Stimulated activated CD4-positive, alpha-beta T cell treated with anti-CD3 and anti-CD28 coated beads, Interleukin-2, amount 100 ng/mL, for 24 hours (primary cell): ENCODE measurements at regions not wholly inside any gene's neighbourhood (a gene's known extent, or its start where the extent isn't known, plus 50 kb on each side); places are given as distances from the start of the nearest gene placed in this dataset.

ENCODE experiments used
- DNase-seq, 2 donors: peaks; one replicate each; pipeline ENCODE4 v3.0.0-alpha.2; 2020

DNA sequence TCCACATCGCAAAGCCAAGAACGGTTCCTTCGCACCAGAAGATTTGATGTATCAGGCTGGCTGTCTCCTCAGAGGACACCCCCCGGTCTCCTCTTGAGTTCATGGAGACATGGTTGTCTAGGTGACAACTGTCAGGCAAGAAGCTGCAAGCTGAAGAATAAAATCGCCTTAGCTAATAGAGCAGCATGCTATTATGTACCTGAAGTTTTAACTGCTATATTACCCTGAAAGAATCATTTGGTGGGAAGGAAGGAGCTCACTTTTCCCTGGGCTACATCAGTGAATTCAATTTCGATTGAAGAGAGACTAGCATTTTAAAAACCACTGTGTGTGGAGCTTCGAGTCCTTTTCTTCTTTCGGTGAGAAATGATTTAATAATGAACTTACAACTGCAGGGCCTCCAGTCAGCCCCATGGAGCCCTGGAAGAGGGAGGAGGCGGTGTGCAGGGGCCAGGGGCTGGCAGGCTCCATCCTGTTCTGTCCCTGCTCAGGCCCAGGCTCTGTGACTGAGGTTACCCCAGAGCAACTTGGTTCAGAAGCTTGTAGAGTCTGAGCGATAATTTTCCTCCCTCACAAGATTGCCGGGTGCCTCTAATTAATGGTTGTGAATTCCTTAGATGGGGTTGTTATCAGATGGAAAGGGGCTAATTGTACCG is 191.3 kb downstream of the MID1IP1 start:
- no peak for DNase-seq

- no peak for DNase-seq
Observed at GRCh38 chrX:38993500-38993899, 192.2 kb downstream of the MID1IP1 start.

DNA sequence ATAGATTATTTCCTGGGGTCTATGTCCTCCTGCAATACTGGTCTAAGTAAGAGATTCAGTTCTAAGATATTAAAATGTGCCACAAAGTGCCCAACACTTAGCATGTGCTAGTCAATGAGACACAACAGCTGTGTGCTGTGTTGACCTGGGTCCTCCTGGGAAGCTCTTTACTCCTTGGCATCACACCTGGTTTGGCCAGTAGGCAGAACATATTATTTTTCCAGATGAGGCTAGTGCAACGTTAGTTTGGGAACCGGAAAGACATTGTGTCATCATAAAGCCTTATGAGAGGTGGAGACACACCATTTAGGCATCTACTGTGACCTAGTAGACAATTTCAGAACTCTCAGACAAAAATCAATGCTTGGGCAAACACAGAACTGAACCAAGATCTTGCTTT is 197.8 kb downstream of the MID1IP1 start:
- DNase-seq, result no peak

DNA sequence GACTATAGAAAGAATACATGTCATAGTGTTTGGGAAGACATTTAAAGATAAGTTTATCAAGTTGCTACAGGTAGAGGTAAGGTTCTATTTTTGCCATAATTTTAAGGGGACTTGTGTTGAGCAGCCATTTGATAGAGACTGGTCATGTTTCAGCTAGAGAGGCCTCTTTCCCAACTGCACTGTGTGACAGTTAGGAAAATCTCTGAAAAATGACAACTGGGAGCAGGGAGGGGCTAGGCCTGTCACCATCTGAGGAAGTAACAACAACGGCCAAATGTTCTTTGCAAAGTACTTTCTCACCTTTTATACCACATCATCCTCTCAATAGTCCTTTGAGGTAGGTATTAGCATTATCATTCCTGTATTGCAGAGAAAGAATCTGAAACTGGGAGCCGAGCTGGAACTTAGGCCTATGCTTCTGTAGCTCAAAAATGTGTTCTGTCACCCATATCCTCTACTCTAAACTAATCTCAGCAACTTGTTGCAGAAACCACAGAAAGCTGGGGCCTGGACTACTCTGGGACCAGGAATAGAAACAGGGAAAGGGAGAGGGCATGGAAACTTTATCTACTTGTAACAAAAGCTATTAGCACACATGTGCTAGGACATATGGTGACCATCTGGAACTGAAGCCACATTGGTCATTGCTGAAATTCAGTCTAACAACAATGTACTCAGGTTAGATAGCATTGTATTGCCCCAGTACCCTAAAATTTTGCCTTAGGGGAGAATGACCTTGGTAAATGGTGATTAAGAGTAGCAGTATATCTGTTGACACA is 198.9 kb downstream of the MID1IP1 start:
- no peak for DNase-seq

DNA sequence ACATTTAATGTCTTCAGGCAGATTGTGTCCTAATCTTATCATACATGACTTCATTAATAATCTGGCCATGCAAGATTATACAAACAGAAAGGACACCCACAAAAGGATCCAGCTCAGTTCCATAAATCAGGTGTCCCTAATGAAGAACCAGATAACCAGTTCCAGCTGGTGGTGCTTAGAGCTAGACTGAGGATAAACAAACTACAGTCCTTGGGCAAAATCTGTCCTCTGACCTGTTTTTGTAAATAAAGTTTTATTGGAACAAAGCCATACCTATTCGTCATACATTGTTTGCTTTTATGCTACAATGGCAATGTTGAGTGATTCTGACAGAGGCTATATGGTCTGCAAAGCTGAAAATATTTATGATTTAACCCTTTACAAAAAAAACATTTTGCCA is 199.5 kb downstream of the MID1IP1 start:
- DNase-seq, result no peak

GRCh38 chrX:39002466-39002865 is 201.2 kb downstream of the MID1IP1 start:
- DNase-seq, result no peak

- no peak for DNase-seq
Observed at GRCh38 chrX:39008549-39008948, 207.3 kb downstream of the MID1IP1 start.

DNA sequence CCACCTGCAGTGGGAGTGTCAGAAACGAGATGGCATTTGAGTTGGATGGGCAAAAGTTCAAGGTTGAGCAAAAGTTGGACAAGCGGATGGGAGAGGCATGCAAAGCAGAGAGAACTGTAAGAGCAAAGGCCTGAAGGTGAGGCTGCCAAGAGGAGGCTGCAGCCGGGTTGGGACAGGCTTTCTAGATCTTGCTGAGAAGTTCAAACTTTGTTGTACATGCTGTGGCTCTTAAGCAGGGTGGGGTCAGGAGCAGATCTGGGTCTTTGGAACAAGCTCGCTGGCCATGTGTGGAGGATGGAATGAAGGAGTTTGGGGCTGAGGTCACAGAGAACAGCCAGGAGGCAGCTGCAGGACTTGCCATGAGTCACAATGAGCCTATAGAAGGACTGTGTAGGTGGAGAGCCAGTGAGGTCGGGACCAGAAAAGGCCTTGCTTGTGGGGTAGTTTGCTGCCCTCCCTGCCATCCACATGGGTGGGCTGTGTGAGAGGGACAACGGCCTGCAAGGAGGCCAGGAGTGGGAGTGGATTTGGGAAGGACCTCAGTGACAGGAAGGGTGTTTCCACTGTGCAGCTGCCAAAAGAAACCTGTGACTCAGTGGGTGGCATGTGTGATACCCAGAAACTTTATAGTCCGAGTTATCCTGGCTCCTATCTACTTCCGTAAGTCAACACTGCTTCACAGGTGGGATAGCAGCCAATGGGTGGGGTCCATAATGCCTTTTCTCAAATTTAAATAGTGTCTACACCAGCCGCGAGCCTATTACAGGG is 210.4 kb downstream of the MID1IP1 start:
- DNase-seq, result no peak

DNA sequence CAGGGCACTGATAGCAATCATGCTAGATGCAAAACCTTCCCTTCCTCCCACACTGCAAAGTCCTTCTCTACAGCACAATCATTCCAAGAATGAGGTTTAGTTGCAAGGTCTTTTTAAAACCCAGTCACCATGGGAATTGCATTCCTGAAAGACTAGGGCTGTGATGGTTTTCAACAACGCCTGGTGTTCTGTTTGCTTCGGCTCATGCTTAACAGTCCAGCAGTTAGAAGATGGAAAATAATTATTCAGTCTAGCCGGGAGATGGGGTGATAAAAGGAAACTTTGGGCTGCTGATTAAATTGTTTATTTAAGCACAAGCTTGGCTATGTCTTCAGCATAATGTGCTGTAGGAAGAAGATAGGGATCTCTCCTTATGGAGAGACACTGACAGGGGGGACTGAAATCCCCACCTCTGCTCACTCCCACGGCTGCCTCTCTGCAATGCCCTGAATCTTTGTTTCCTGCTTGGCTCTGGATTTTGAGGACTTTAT is 211.4 kb downstream of the MID1IP1 start:
- no peak for DNase-seq

- no peak for DNase-seq
Observed at GRCh38 chrX:39016556-39016955, 215.3 kb downstream of the MID1IP1 start.

GRCh38 chrX:39017077-39017476 is 215.8 kb downstream of the MID1IP1 start:
- no peak for DNase-seq

DNA sequence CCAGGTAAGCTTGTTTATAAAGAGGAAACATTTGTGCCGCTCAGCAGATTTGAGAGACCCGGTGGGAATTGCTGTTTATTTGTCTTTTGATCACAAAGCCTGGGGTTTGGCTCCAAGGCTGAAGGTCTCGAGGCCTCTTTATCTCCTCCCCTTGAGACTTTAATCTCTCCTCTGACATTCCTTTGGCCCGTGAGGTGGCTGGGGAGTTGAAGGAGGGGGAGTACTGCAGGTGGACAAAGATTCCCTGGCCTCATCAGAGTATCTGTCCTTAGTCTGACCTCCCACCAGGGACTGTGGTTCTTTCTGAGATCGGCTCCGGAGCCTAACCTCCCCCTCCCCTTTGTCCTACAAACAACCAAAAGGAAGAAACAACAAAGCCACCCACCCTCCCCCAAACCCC is 216.5 kb downstream of the MID1IP1 start:
- DNase-seq, result no peak

GRCh38 chrX:39018541-39018940 is 217.3 kb downstream of the MID1IP1 start:
- no peak for DNase-seq

- no peak for DNase-seq
Observed at GRCh38 chrX:39019056-39019455, 217.8 kb downstream of the MID1IP1 start.

DNA sequence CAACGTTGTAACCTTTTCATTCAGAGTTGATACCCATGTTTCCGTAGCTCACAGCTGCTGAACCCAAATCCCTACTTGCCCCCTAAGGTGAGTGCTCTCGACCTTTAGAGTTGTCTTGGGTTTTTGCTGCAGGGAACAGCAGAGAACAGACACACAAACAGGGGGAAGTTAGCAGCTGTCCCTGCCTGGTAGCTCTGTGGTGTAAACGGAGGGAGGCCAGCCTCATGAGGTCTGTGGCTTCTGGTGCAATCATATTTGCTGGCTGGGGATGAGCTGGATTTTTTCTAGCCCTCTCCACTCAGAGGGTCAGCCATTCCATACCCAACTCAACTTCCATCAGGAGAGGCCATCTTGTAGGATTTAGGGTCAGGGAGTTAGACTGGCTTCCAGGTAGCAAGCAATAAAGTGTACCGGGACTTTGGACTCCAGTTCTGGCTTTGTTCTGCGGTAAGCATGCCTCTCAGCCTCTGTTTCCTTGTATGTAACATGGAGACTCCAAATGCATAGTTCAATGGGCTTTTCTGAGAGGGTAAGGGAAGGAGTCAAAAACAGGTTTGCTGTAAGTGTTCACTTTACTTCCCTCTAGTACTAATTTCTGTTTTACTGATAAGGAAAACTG is 218.9 kb downstream of the MID1IP1 start:
- no peak for DNase-seq

DNA sequence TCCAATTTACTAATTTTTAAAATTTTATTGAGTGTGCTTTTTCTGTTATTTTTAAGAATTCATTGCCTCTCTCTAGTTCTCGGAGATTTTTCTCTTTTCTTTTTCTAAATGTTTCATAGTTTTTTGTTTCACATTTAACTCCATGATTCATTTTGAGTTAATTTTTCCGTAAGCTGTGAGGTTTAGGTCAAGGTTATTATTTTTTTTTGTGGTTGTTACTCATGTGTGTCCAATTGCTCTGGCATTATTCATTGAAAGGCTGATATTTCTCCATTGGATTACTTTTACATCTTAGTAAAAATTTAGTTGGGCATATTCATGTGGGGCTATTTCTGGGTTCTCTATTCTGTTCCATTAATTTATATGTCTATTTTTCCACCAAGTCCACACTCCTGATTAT is 220.8 kb downstream of the MID1IP1 start:
- DNase-seq, result no peak

- no peak for DNase-seq
Observed at GRCh38 chrX:39029221-39029620, 228.0 kb downstream of the MID1IP1 start.

- no peak for DNase-seq
Observed at GRCh38 chrX:39030636-39031035, 229.4 kb downstream of the MID1IP1 start.

DNA sequence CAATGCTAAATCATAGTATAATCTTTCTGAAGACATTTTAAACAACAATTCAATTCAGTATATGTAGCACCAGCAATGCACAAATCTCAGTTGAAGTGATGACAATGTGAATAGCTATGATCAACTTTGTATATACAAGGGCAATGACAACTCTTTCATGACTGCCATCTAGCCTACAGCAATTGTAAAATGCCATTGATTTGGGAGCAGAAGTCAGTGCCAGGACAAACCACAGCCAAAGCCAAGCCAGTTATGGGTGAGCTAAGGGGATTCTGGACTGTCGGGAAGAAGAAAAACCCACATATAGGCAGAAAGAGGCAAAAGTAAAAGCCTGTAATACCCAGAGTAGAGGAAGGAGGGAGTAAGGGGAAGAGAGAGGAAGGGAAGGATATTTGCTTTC is 238.6 kb downstream of the MID1IP1 start:
- no peak for DNase-seq

GRCh38 chrX:39043838-39044550 is 242.7 kb downstream of the MID1IP1 start:
- DNase-seq, result no peak

- no peak for DNase-seq
Observed at GRCh38 chrX:39047174-39047573, 245.9 kb downstream of the MID1IP1 start.

- no peak for DNase-seq
Observed at GRCh38 chrX:39049975-39050374, 248.7 kb downstream of the MID1IP1 start.

DNA sequence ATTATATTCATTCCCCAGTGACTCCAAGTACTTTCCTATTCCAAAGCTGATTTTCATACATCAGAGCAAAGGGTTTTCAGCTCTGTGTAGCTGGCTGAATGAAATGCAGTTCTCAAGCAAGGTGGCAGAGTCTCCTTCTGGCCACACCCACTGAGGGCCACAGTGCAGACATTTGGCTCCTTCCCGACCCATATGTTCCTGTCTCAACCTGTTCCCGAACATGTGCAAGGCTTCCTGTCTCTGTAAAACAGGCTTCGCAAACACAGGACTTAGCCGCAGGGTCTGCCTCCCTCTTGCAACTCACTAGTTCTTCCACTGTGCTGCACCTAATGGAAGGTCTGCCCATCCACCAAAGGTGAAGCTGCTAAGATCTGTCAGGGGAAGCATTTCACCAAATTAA is 249.2 kb downstream of the MID1IP1 start:
- DNase-seq, result no peak
